ENCODE measurements at regions not wholly inside any gene's neighbourhood (a gene's known extent, or its start where the extent isn't known, plus 50 kb on each side); places are given as distances from the start of the nearest gene placed in this dataset.

GRCh38 chr17:30594223-30594952, 117.2 kb downstream of the GOSR1 start:
- TF ChIP-seq CTCF (IDR thresholded peaks at IDR 0.05) = no peak
- TF ChIP-seq POLR2A (IDR thresholded peaks at IDR 0.05) = no peak
- H3K4me3 ChIP-seq (ENCODE audit: low read depth, poor library complexity, severe bottlenecking) = no peak overlapping the region
- intact Hi-C loops (cut with DNase I; ENCODE audit: low total_unique reads) = no loop called here
- peak in 1 of 2 donors; percentile 61 for DNase-seq (ENCODE audit: low spot score in 2 of 2)
- WGBS, 2 donors = 84 to 88% methylated on average over 18 of the region's 18 CpGs

- intact Hi-C loops (cut with DNase I; ENCODE audit: low total_unique reads) = no loop called here
- WGBS, 2 donors = 82 to 83% methylated on average over 3 of the region's 3 CpGs
These were observed 113.0 kb downstream of the GOSR1 start for GRCh38 chr17:30590081-30590733.

GRCh38 chr17:30589431-30589830, 112.2 kb downstream of the GOSR1 start:
- TF ChIP-seq CTCF (IDR thresholded peaks at IDR 0.05) (no peak), POLR2A (IDR thresholded peaks at IDR 0.05) (no peak)
- 100% methylated on average over 1 of the region's 1 CpG for WGBS, 2 donors
- no peak overlapping the region for H3K4me3 ChIP-seq (ENCODE audit: low read depth, poor library complexity, severe bottlenecking)
- DNase-seq (ENCODE audit: low spot score in 2 of 2) = peak in 1 of 2 donors; percentile 2
- intact Hi-C loops (cut with DNase I; ENCODE audit: low total_unique reads) = no loop called here

More at GRCh38 chr17:30590081-30590733, 113.0 kb downstream of the GOSR1 start:
- H3K4me3 ChIP-seq (ENCODE audit: low read depth, poor library complexity, severe bottlenecking) = no peak overlapping the region
- no peak for DNase-seq (ENCODE audit: low spot score in 2 of 2)
- TF ChIP-seq CTCF (IDR thresholded peaks at IDR 0.05) (no peak), POLR2A (IDR thresholded peaks at IDR 0.05) (no peak)

- no peak for TF ChIP-seq CTCF (IDR thresholded peaks at IDR 0.05)
- TF ChIP-seq POLR2A (IDR thresholded peaks at IDR 0.05) = no peak
- intact Hi-C loops (cut with DNase I; ENCODE audit: low total_unique reads) = no loop called here
- DNase-seq (ENCODE audit: low spot score in 2 of 2) = peak in 1 of 2 donors; percentile 25
- 89% methylated on average over 7 of the region's 7 CpGs for WGBS, 2 donors
- no peak overlapping the region for H3K4me3 ChIP-seq (ENCODE audit: low read depth, poor library complexity, severe bottlenecking)
These were observed 111.6 kb downstream of the GOSR1 start for GRCh38 chr17:30588798-30589247.

GRCh38 chr17:30586818-30587595, 109.8 kb downstream of the GOSR1 start:
- WGBS, 2 donors = 94 to 99% methylated on average over 5 of the region's 5 CpGs
- TF ChIP-seq POLR2A (IDR thresholded peaks at IDR 0.05) (no peak), CTCF (IDR thresholded peaks at IDR 0.05) (no peak)
- intact Hi-C loops (cut with DNase I; ENCODE audit: low total_unique reads) = no loop called here
- H3K4me3 ChIP-seq (ENCODE audit: low read depth, poor library complexity, severe bottlenecking) = no peak overlapping the region
- peak in 1 of 2 donors; percentile 28 for DNase-seq (ENCODE audit: low spot score in 2 of 2)

Data from lower leg skin (tissue), 4 donors.